A549 (cell line): ENCODE measurements at regions not wholly inside any gene's neighbourhood (a gene's known extent, or its start where the extent isn't known, plus 50 kb on each side); places are given as distances from the start of the nearest gene placed in this dataset.
"Not testable (repeated sequence)": the region's sequence is repeated elsewhere in the genome, so short reads cannot be mapped to it uniquely, and the experiment has no call there.

Experiments used
- ATAC-seq, 2 experiments: fragments of 200-7000 bp in 1 of 2; fragments of >200 bp in 1 of 2; cut with Nextera tagmentation in 1 of 2; cut with Tn5 transposase in 1 of 2; 3 replicates each; pipeline versions ENCODE4 v1.8.0 to v1.9.1; 2018 to 2020; ENCODE audit warnings: mild to moderate bottlenecking in 1 of 2, moderate library complexity in 1 of 2
- CTCF ChIA-PET: fragments of 300-600 bp; sonication (Branson Sonifier 250); formaldehyde crosslinking; extraction: SDS; loops from one replicate; lab custom pipeline; 2021; ENCODE audit warnings: antibody characterized with exemption, inconsistent platforms; lab: Yijun Ruan, JAX
- POLR2A ChIA-PET: fragments of 350-600 bp; formaldehyde crosslinking; extraction: SDS; loops from one replicate; lab custom pipeline; 2021; ENCODE audit warnings: antibody characterized with exemption, inconsistent platforms; lab: Yijun Ruan, JAX
- DNase-seq, 2 experiments: peaks; one replicate each; pipeline versions ENCODE4 v3.0.0 to v3.0.0-alpha.2; 2011 to 2016; ENCODE audit warnings: low read depth in 1 of 2, low spot score in 1 of 2
- FAIRE-seq: peaks from 2 replicates; lab custom pipeline; 2011; peaks lifted over from hg19 to GRCh38; lab: Jason Lieb, UNC
- H3K27ac ChIP-seq, 2 experiments: fragments of >200 bp; sonication (Bioruptor Twin); formaldehyde crosslinking; 3 replicates each; pipeline ENCODE4 v1.5.1; 2016 to 2017
- H3K4me1 ChIP-seq: fragments of >200 bp; sonication (Bioruptor Twin); formaldehyde crosslinking; 3 replicates; pipeline ENCODE4 v1.6.1; 2016
- H3K4me2 ChIP-seq: fragments of >200 bp; sonication (Bioruptor Twin); formaldehyde crosslinking; 3 replicates; pipeline ENCODE4 v1.6.1; 2016
- H3K4me3 ChIP-seq: fragments of >200 bp; sonication (Bioruptor Twin); formaldehyde crosslinking; 3 replicates; pipeline ENCODE4 v1.5.1; 2016
- H3K9me3 ChIP-seq: fragments of >200 bp; sonication (Bioruptor Twin); formaldehyde crosslinking; 3 replicates; pipeline ENCODE4 v1.6.1; 2016
- BHLHE40 ChIP-seq: IDR thresholded peaks from 2 replicates; pipeline ENCODE4 v1.6.1; 2012; ENCODE audit warnings: low read depth, low read length, inconsistent platforms
- CBX2 ChIP-seq: fragments of 200-600 bp; sonication (generic); IDR thresholded peaks from 2 replicates; pipeline ENCODE4 v1.6.1; 2016; ENCODE audit warnings: low read depth, mild to moderate bottlenecking, borderline replicate concordance
- CHD2 ChIP-seq: fragments of 150-350 bp; IDR thresholded peaks from 2 replicates; pipeline ENCODE4 v1.6.1; 2014; ENCODE audit warnings: low read length; ENCODE audit not compliant: partially characterized antibody
- EHMT2 ChIP-seq: fragments of 200-600 bp; sonication (generic); IDR thresholded peaks from 2 replicates; pipeline ENCODE4 v1.6.1; 2016; ENCODE audit warnings: antibody characterized with exemption, low read depth, mild to moderate bottlenecking, moderate library complexity
- FOXS1 ChIP-seq: fragments of 250-450 bp; sonication (Bioruptor Pico); IDR thresholded peaks from 2 replicates; pipeline ENCODE4 v1.5.0; 2020; ENCODE audit warnings: mild to moderate bottlenecking, moderate library complexity
- JUNB ChIP-seq: fragments of >200 bp; sonication (Bioruptor Twin); formaldehyde crosslinking; IDR thresholded peaks from 2 replicates; pipeline ENCODE4 v1.6.1; 2016
- KDM1A ChIP-seq: fragments of 200-600 bp; sonication (generic); IDR thresholded peaks from 2 replicates; pipeline ENCODE4 v1.6.1; 2016; ENCODE audit warnings: low read depth, mild to moderate bottlenecking
- MAFK ChIP-seq: fragments of 450-650 bp; IDR thresholded peaks from 2 replicates; pipeline ENCODE4 v1.6.1; 2014; ENCODE audit not compliant: partially characterized antibody
- MAX ChIP-seq: IDR thresholded peaks from 2 replicates; pipeline ENCODE4 v1.6.1; 2012
- MAZ ChIP-seq: fragments of 150-350 bp; IDR thresholded peaks from 2 replicates; pipeline ENCODE4 v1.6.1; 2014; ENCODE audit warnings: antibody characterized with exemption, low read depth, low read length, borderline replicate concordance
- PHF8 ChIP-seq: fragments of 200-600 bp; sonication (generic); IDR thresholded peaks from 2 replicates; pipeline ENCODE4 v1.6.1; 2016; ENCODE audit warnings: low read depth, mild to moderate bottlenecking, antibody characterized with exemption, moderate library complexity, borderline replicate concordance
- RCOR1 ChIP-seq: fragments of 150-350 bp; IDR thresholded peaks from 2 replicates; pipeline ENCODE4 v1.6.1; 2014; ENCODE audit warnings: antibody characterized with exemption, low read length, low read depth
- REST ChIP-seq: fragments of 200-600 bp; sonication (generic); IDR thresholded peaks from 2 replicates; pipeline ENCODE4 v1.6.1; 2016; ENCODE audit warnings: antibody characterized with exemption, mild to moderate bottlenecking, moderate library complexity
- SREBF2 ChIP-seq: fragments of 450-650 bp; IDR thresholded peaks from 2 replicates; pipeline ENCODE4 v1.6.1; 2014; ENCODE audit warnings: mild to moderate bottlenecking, moderate library complexity
- TFCP2L1 ChIP-seq: fragments of 250-450 bp; sonication (Bioruptor Pico); IDR thresholded peaks from 2 replicates; pipeline ENCODE4 v1.5.0; 2021; ENCODE audit warnings: mild to moderate bottlenecking
- TP53 ChIP-seq: fragments of 250-450 bp; sonication (Bioruptor Pico); IDR thresholded peaks from 2 replicates; pipeline ENCODE4 v1.5.0; 2021; ENCODE audit warnings: mild to moderate bottlenecking, moderate library complexity
- USF2 ChIP-seq: fragments of 450-650 bp; IDR thresholded peaks from 2 replicates; pipeline ENCODE4 v1.6.1; 2014; ENCODE audit warnings: antibody characterized with exemption
- ZFP36 ChIP-seq: fragments of 450-650 bp; IDR thresholded peaks from 2 replicates; pipeline ENCODE4 v1.6.1; 2014; ENCODE audit warnings: borderline replicate concordance; ENCODE audit not compliant: partially characterized antibody
- ZNF302 ChIP-seq: fragments of 250-450 bp; sonication (Bioruptor Pico); IDR thresholded peaks from 2 replicates; pipeline ENCODE4 v1.9.0; 2021; ENCODE audit warnings: inconsistent platforms, mild to moderate bottlenecking, moderate library complexity
- ZSCAN20 ChIP-seq: fragments of 250-450 bp; sonication (Bioruptor Pico); IDR thresholded peaks from 2 replicates; pipeline ENCODE4 v1.8.0; 2022; ENCODE audit warnings: mild to moderate bottlenecking, moderate library complexity
- WGBS: methylation state at CpG from one replicate; pipeline ENCODE4 v1.1.6; 2017; ENCODE audit errors: missing lambda C conversion rate; 5-methylcytosine and 5-hydroxymethylcytosine counted together
- TF ChIP-seq, protein P1 (sequence below): IDR thresholded peaks from 2 replicates; pipeline ENCODE4 v1.6.1; 2012; ENCODE audit warnings: low read depth, borderline replicate concordance
- TF ChIP-seq, protein P2 (sequence below): fragments of 250-450 bp; sonication (Bioruptor Pico); IDR thresholded peaks from 2 replicates; pipeline ENCODE4 v1.5.0; 2020; ENCODE audit warnings: low read depth, mild to moderate bottlenecking, moderate library complexity

- no peak for DNase-seq
- peak; percentile 56 for TF ChIP-seq MAFK
- no peak for TF ChIP-seq ZFP36
- WGBS: 66% methylated on average over 2 of the region's 2 CpGs
- no peaks in the 10 kb centered on the region for H3K9me3 ChIP-seq
- CTCF ChIA-PET: no interaction called here
- H3K4me2 ChIP-seq: no peak overlapping the region
- H3K4me3 ChIP-seq: no peak overlapping the region
- no peak overlapping the region for H3K27ac ChIP-seq
- POLR2A ChIA-PET: no interaction called here
- ATAC-seq: no peak
- no peaks in the 10 kb centered on the region for H3K4me1 ChIP-seq
- no peak for FAIRE-seq
These were observed 773.1 kb upstream of the AGA start for GRCh38 chr4:178215309-178215708.

- no peak overlapping the region for H3K4me2 ChIP-seq
- 20% methylated on average over 1 of the region's 1 CpG for WGBS
- POLR2A ChIA-PET: no interaction called here
- H3K27ac ChIP-seq: no peak overlapping the region
- no peak for TF ChIP-seq JUNB
- no peak for TF ChIP-seq ZNF302 (CRISPR knock-in tag)
- no peak for TF ChIP-seq FOXS1 (CRISPR knock-in tag)
- TF ChIP-seq SREBF2: no peak
- TF ChIP-seq CBX2: no peak
- TF ChIP-seq REST: no peak
- TF ChIP-seq ZSCAN20: no peak
- no peak for TF ChIP-seq USF2
- no peak for TF ChIP-seq RCOR1
- TF ChIP-seq, protein P1, sequence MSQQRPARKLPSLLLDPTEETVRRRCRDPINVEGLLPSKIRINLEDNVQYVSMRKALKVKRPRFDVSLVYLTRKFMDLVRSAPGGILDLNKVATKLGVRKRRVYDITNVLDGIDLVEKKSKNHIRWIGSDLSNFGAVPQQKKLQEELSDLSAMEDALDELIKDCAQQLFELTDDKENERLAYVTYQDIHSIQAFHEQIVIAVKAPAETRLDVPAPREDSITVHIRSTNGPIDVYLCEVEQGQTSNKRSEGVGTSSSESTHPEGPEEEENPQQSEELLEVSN: no peak
- TF ChIP-seq TP53 (CRISPR knock-in tag): no peak
- TF ChIP-seq CHD2: no peak
- TF ChIP-seq, all 56 proteins: peak for 0
- Histone ChIP-seq H3K9me3 (no peaks in the 10 kb centered on the region), H3K4me3 (no peak overlapping the region), H3K4me1 (no peaks in the 10 kb centered on the region)
- FAIRE-seq (no peak), ATAC-seq (no peak), DNase-seq (no peak)
- CTCF ChIA-PET: no interaction called here
These were observed 773.5 kb upstream of the AGA start for GRCh38 chr4:178215763-178216162.

GRCh38 chr4:178226421-178226820, 784.2 kb upstream of the AGA start:
- H3K4me3 ChIP-seq, H3K4me1 ChIP-seq, ATAC-seq, DNase-seq, POLR2A ChIA-PET, FAIRE-seq, H3K9me3 ChIP-seq, H3K27ac ChIP-seq, CTCF ChIA-PET: not testable (repeated sequence)
- 18% methylated on average over 6 of the region's 6 CpGs for WGBS
- peak overlapping the region; percentile 34; the same call in 1 of the 3 replicates for H3K4me2 ChIP-seq

GRCh38 chr4:178233906-178234305, 791.7 kb upstream of the AGA start:
- Histone ChIP-seq H3K4me3 (no peak overlapping the region), H3K4me2 (no peak overlapping the region)
- no peak for DNase-seq
- TF ChIP-seq KDM1A: no peak
- TF ChIP-seq TFCP2L1 (CRISPR knock-in tag): no peak
- no peak for TF ChIP-seq MAX
- no peak for TF ChIP-seq EHMT2
- no peak for TF ChIP-seq MAZ
- no peak for TF ChIP-seq BHLHE40
- TF ChIP-seq SREBF2: no peak
- TF ChIP-seq, protein P2, sequence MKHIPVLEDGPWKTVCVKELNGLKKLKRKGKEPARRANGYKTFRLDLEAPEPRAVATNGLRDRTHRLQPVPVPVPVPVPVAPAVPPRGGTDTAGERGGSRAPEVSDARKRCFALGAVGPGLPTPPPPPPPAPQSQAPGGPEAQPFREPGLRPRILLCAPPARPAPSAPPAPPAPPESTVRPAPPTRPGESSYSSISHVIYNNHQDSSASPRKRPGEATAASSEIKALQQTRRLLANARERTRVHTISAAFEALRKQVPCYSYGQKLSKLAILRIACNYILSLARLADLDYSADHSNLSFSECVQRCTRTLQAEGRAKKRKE (CRISPR knock-in tag): no peak
- no peak for TF ChIP-seq PHF8
- TF ChIP-seq, all 56 proteins: peak for 0
- H3K9me3 ChIP-seq: no peaks in the 10 kb centered on the region
- FAIRE-seq (no peak), ATAC-seq (no peak)
- no peaks in the 10 kb centered on the region for H3K4me1 ChIP-seq
- no peak overlapping the region for H3K27ac ChIP-seq
- CTCF ChIA-PET: no interaction called here
- POLR2A ChIA-PET: no interaction called here
